ENCODE measurements at regions not wholly inside any gene's neighbourhood (a gene's known extent, or its start where the extent isn't known, plus 50 kb on each side); places are given as distances from the start of the nearest gene placed in this dataset.

DNA sequence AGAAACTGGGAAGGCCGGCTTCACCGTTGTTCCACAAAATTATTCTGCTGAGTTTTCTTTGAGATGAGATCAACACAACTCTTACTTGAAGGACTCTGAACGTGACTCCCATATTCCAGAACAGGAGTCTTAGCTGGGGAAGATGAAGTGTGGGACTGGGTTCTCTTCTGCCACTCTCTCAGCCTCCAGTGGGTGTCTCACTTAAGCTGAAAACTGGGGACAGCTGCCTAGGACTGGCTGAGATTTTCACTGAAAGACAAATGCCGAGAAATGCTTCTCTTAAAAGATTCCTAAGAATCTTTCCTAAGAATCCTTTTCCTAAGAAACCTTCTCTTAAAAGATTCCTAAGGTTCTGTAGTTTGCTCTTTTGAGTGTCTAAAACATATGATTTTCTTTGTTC is 156.6 kb upstream of the LHCGR start:
- no peak overlapping the region for H3K4me3 ChIP-seq (ENCODE audit: low read depth, low read length)
- no peak for DNase-seq (ENCODE audit: low read depth)
- TF ChIP-seq, protein P1, sequence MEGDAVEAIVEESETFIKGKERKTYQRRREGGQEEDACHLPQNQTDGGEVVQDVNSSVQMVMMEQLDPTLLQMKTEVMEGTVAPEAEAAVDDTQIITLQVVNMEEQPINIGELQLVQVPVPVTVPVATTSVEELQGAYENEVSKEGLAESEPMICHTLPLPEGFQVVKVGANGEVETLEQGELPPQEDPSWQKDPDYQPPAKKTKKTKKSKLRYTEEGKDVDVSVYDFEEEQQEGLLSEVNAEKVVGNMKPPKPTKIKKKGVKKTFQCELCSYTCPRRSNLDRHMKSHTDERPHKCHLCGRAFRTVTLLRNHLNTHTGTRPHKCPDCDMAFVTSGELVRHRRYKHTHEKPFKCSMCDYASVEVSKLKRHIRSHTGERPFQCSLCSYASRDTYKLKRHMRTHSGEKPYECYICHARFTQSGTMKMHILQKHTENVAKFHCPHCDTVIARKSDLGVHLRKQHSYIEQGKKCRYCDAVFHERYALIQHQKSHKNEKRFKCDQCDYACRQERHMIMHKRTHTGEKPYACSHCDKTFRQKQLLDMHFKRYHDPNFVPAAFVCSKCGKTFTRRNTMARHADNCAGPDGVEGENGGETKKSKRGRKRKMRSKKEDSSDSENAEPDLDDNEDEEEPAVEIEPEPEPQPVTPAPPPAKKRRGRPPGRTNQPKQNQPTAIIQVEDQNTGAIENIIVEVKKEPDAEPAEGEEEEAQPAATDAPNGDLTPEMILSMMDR (IDR thresholded peaks at IDR 0.05; ENCODE audit: low read depth, low read length, missing control alignments): no peak

DNA sequence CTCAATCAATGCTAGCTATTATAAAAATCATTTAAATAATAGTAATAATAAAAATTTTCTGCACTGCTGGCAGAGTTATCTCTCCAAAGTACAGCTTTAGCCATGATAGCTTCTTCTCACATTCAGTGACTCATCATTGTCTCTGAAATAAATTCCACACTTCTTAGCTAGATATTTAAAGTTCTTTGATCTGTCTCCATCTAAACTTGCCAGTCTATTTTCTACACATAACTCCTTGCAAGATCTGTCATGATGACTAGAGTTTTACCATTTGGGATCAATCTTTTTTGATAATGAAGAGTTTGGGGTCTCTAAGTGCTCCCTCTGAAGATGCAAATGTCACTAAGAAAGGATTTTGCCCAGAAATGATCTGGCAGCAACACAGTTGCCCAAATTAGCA is 155.4 kb upstream of the LHCGR start:
- no peak overlapping the region for H3K4me3 ChIP-seq (ENCODE audit: low read depth, low read length)
- no peak for DNase-seq (ENCODE audit: low read depth)
- TF ChIP-seq, protein P1 (IDR thresholded peaks at IDR 0.05; ENCODE audit: low read depth, low read length, missing control alignments): no peak

DNA sequence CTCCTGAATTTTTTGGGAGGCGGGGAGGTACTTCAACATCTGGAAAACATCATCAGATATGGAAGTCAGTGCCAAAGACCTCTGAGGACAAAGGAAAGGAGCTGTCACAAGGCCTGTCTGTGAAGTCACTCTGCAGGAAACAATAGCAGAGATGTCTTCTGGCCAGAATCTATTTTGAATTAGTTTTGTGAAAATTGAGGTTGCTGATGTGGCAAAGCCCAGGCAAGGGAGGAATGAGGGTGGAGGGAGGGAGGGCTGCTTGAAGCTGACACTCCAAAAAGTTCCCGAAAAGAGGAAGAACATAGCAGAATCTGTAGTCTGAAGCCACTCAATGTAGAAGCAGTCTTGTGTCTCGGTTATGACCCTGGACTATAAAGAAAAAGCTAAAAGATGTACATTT is 151.1 kb upstream of the LHCGR start:
- TF ChIP-seq, protein P1 (IDR thresholded peaks at IDR 0.05; ENCODE audit: low read depth, low read length, missing control alignments): no peak
- H3K4me3 ChIP-seq (ENCODE audit: low read depth, low read length): no peak overlapping the region
- DNase-seq (ENCODE audit: low read depth): no peak

DNA sequence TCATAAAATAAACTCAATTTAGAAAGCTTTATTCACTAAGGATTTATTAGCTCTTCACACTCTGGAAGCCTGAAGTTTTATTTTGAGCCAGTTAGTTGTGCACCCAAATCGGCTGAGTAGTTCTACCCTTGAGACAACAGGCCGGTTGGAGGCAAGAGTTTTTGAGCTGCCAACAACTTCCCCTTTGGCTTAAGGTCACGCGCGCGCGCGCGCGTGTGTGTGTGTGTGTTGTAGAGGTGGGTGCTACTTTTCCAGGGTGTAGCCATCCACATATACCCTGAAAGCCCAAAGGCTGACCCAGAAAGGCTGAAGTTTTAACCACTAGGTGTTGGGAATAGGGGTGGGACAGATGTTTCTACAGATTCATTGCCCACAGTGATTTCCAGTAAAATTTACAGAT is 150.2 kb upstream of the LHCGR start:
- no peak overlapping the region for H3K4me3 ChIP-seq (ENCODE audit: low read depth, low read length)
- no peak for DNase-seq (ENCODE audit: low read depth)
- TF ChIP-seq, protein P1 (IDR thresholded peaks at IDR 0.05; ENCODE audit: low read depth, low read length, missing control alignments): no peak

DNA sequence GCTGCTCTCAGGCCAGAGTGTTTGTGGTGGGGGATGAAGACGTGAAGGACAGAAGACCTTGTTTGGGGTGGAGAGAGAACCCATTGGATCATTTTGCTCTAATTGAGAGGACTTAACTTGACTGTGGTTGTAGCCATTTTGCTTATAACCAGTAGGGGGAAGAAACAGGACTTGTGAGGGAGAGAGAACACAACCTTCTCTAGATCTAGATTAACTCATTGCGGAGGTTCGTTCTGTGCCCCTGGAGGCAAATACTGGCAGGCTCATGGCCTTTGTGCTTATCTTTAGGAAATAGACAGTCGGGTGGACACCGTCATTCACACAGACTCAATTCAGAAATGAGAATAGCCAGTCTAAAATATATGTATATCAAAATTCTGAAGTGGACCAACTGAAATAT is 147.0 kb upstream of the LHCGR start:
- DNase-seq (ENCODE audit: low read depth): no peak
- TF ChIP-seq, protein P1 (IDR thresholded peaks at IDR 0.05; ENCODE audit: low read depth, low read length, missing control alignments): peak; percentile 6
- no peak overlapping the region for H3K4me3 ChIP-seq (ENCODE audit: low read depth, low read length)

DNA sequence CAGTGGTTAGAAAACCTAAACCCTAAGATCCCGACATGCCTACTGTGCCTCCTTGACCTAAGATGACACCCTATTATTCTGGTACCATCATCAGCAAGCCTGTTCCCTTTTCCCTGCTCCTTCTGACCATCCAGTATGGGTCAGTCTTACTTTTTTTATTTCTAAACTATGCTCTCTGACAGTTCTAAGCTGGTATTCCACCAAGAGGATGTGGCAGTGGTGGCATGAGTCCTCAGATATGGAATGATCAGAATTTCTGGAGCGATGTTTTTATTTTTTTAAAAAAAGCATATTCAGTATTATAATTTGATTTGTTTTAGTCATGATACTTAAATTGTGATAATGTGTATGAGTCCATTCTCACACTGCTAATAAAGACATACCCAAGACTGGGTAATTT is 145.9 kb upstream of the LHCGR start:
- TF ChIP-seq, protein P1 (IDR thresholded peaks at IDR 0.05; ENCODE audit: low read depth, low read length, missing control alignments): no peak
- DNase-seq (ENCODE audit: low read depth): no peak
- H3K4me3 ChIP-seq (ENCODE audit: low read depth, low read length): no peak overlapping the region

DNA sequence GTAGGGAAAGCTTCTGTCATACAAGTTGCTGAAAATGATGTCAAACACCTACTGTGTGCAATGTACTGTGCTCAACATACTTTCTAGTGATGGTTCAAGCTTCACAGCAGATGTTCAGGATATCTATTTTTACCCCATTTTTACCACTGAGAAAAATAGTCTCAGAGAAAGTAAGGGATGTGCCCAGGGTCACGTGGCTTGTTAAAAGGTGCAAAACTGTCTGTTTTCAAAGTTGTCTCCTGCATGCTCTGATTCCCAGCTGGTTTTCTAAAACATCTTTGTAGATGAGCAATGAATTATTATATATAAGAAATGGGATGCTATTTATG is 145.5 kb upstream of the LHCGR start:
- H3K4me3 ChIP-seq (ENCODE audit: low read depth, low read length): no peak overlapping the region
- DNase-seq (ENCODE audit: low read depth): no peak
- TF ChIP-seq, protein P1 (IDR thresholded peaks at IDR 0.05; ENCODE audit: low read depth, low read length, missing control alignments): no peak

All from GM12864 (cell line).